Skeletal muscle tissue (tissue), 3 donors: ENCODE measurements at regions not wholly inside any gene's neighbourhood (a gene's known extent, or its start where the extent isn't known, plus 50 kb on each side); places are given as distances from the start of the nearest gene placed in this dataset.

ENCODE experiments used
- H3K27ac ChIP-seq: one replicate; pipeline ENCODE4 v1.7.0; 2013; ENCODE audit warnings: mild to moderate bottlenecking, low read depth, low read length, inconsistent platforms
- H3K27me3 ChIP-seq, 3 donors: one replicate each; pipeline ENCODE4 v1.7.0; 2013; ENCODE audit warnings: low read length in 3 of 3; ENCODE audit not compliant: control insufficient read depth in 3 of 3, insufficient read depth in 3 of 3
- H3K36me3 ChIP-seq, 3 donors: one replicate each; pipeline ENCODE4 v1.7.0; 2013; ENCODE audit warnings: low read length in 3 of 3; ENCODE audit not compliant: control insufficient read depth in 3 of 3, insufficient read depth in 3 of 3
- H3K4me1 ChIP-seq, 3 donors: one replicate each; pipeline ENCODE4 v1.7.0; 2013; ENCODE audit warnings: low read length in 3 of 3, mild to moderate bottlenecking in 3 of 3; ENCODE audit not compliant: control insufficient read depth in 3 of 3, insufficient read depth in 3 of 3
- H3K4me3 ChIP-seq, 3 donors: one replicate each; pipeline ENCODE4 v1.7.0; 2013; ENCODE audit warnings: low read length in 3 of 3
- H3K9ac ChIP-seq, 3 donors: one replicate each; pipeline ENCODE4 v1.7.0; 2013; ENCODE audit warnings: low read length in 3 of 3, mild to moderate bottlenecking in 3 of 3, moderate library complexity in 2 of 3, low read depth in 1 of 3
- H3K9me3 ChIP-seq, 3 donors: one replicate each; pipeline ENCODE4 v1.7.0; 2013; ENCODE audit warnings: low read length in 3 of 3; ENCODE audit not compliant: control insufficient read depth in 3 of 3
- donor health status: Osteomylitis.

DNA sequence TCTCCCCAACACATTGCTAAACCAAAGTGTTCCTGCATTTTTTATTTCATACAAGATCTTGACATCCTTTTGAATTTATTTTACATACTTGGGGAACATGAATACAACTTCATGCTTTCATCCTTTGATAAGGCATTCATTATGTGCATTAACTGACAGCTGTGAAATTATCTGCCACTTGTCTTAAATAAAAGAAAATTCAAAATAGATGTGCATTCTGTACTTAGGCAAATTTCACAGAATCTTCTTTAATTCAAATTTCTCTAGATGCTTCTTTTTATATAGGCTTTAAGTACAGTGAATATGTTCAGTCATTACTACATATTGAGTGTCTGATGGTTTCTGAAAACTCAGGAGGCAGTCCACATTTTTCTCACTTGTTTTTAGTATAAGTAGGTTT is 518.1 kb downstream of the EPHA5 start:
- H3K27me3 ChIP-seq: no peaks in the 10 kb centered on the region
- H3K9ac ChIP-seq: no peak overlapping the region
- no peak overlapping the region for H3K4me3 ChIP-seq
- no peaks in the 10 kb centered on the region for H3K9me3 ChIP-seq
- H3K27ac ChIP-seq: no peak overlapping the region
- H3K36me3 ChIP-seq: no peaks in the 10 kb centered on the region
- H3K4me1 ChIP-seq: no peaks in the 10 kb centered on the region

DNA sequence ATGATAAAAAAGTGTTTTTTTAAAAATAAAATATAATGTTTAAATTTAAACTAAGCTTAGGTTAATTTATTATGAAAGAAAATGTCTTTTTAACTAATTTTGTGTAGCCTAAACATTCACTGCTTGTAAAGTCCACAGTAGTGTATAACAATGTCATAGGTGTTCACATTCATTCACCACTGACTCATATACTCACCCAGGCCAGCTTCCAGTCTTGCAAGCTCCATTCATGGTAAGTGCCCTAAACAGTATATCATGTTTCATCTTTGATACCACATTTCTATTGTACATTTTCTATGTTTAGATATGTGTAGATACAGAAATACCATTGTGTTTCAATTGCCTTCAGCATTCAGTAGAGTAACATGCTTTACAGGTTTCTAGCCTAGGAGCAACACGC is 530.3 kb downstream of the EPHA5 start:
- H3K36me3 ChIP-seq: no peaks in the 10 kb centered on the region
- no peak overlapping the region for H3K4me3 ChIP-seq
- no peak overlapping the region for H3K9ac ChIP-seq
- H3K4me1 ChIP-seq: no peaks in the 10 kb centered on the region
- H3K9me3 ChIP-seq: peaks cover 0 to 3% (median 2%) of the 10 kb centered on the region in 3 donors
- H3K27ac ChIP-seq: no peak overlapping the region
- no peaks in the 10 kb centered on the region for H3K27me3 ChIP-seq

DNA sequence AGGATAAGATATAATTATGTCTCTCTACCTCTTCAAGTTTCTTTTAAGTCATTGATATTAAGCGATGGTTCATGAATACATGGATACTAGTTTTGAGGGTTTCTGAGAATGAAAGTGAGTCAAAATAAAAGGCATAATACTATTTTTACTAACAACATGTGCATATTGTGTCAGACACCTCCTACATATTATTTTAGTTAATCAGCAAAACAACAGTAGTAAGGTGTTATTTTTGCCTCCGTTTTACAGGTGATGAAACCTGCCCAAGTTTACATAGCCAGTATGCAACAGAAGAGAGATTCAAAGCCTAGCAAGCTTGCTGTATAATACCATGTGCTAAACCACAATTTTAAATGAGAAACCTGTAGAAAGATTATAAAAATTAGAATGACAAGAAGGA is 544.1 kb downstream of the EPHA5 start:
- H3K36me3 ChIP-seq: no peaks in the 10 kb centered on the region
- no peaks in the 10 kb centered on the region for H3K9me3 ChIP-seq
- no peak overlapping the region for H3K4me3 ChIP-seq
- H3K27ac ChIP-seq: no peak overlapping the region
- no peak overlapping the region for H3K9ac ChIP-seq
- no peaks in the 10 kb centered on the region for H3K27me3 ChIP-seq
- no peaks in the 10 kb centered on the region for H3K4me1 ChIP-seq

- no peak overlapping the region for H3K9ac ChIP-seq
- H3K4me1 ChIP-seq: no peaks in the 10 kb centered on the region
- H3K4me3 ChIP-seq: no peak overlapping the region
- H3K27ac ChIP-seq: no peak overlapping the region
- H3K9me3 ChIP-seq: no peaks in the 10 kb centered on the region
- H3K36me3 ChIP-seq: no peaks in the 10 kb centered on the region
- no peaks in the 10 kb centered on the region for H3K27me3 ChIP-seq
These were observed 550.0 kb downstream of the EPHA5 start for GRCh38 chr4:65120287-65120686.

GRCh38 chr4:65102419-65102818 is 567.9 kb downstream of the EPHA5 start:
- no peak overlapping the region for H3K9ac ChIP-seq
- H3K4me3 ChIP-seq: no peak overlapping the region
- no peaks in the 10 kb centered on the region for H3K4me1 ChIP-seq
- H3K36me3 ChIP-seq: no peaks in the 10 kb centered on the region
- H3K27ac ChIP-seq: no peak overlapping the region
- H3K9me3 ChIP-seq: no peaks in the 10 kb centered on the region
- H3K27me3 ChIP-seq: no peaks in the 10 kb centered on the region

DNA sequence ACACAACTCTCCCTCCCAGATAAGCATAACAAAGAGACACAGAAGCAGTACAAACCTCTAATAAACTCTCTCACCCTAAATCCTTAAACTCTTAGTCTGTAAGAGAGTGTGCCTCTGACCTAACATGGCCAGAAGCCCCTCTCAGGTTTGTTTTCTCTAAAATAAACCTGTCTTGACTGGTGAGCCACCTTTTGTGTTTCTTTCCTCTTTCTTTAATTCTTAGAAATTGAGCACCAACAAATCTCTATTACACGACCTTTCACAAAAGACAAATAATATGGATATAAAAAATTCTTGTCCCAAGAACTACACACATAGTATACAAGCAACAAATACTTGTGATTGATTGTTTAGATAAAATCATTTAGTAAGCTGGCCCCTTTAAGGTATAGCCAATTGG is 573.7 kb downstream of the EPHA5 start:
- no peaks in the 10 kb centered on the region for H3K27me3 ChIP-seq
- no peaks in the 10 kb centered on the region for H3K4me1 ChIP-seq
- no peaks in the 10 kb centered on the region for H3K9me3 ChIP-seq
- no peaks in the 10 kb centered on the region for H3K36me3 ChIP-seq
- no peak overlapping the region for H3K27ac ChIP-seq
- H3K4me3 ChIP-seq: no peak overlapping the region
- no peak overlapping the region for H3K9ac ChIP-seq

DNA sequence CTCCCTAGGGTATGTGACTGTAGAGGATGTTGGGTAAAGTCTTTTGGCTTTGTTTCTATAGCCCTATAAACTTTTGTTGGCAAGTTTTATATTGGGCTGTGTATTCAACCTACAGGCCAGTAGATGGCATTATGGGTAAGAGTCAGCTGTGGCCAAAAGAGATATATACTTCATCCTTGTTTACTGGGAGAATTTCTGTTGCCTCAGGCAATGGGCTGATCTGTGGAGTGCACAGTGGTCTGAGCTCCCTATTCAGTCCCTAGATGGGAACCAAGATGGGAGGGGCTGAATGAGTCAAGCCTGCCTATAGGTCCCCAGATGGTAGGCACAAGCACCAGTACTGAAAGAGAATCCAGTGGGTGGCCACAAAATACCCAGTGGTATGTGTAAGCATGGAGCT is 580.6 kb downstream of the EPHA5 start:
- no peak overlapping the region for H3K9ac ChIP-seq
- H3K27me3 ChIP-seq: no peaks in the 10 kb centered on the region
- no peaks in the 10 kb centered on the region for H3K36me3 ChIP-seq
- H3K4me3 ChIP-seq: no peak overlapping the region
- peaks cover 0 to 3% (median 0%) of the 10 kb centered on the region in 3 donors for H3K9me3 ChIP-seq
- H3K4me1 ChIP-seq: no peaks in the 10 kb centered on the region
- H3K27ac ChIP-seq: no peak overlapping the region

DNA sequence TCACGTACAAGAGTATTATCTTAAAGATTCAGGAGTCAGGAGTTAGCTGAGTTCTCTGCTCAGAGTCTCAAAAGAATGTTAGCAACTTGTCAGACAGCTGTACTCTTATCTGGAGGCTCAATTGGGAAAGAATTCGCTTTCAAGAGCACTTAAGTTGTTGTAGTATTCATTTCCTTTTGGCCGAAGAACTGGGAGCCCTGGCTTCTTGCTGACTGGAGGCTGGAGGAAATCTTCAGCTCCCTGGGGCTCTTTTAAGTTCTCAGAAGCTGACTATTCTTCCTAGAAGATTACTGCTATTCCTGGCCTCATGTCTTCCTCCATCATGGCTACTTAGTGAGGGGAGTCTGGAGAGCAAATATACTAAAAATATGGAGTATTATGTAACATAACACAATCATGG is 587.2 kb downstream of the EPHA5 start:
- H3K4me3 ChIP-seq: no peak overlapping the region
- no peaks in the 10 kb centered on the region for H3K36me3 ChIP-seq
- H3K9ac ChIP-seq: no peak overlapping the region
- no peaks in the 10 kb centered on the region for H3K4me1 ChIP-seq
- H3K27ac ChIP-seq: no peak overlapping the region
- H3K9me3 ChIP-seq: peaks cover 0 to 3% (median 0%) of the 10 kb centered on the region in 3 donors
- no peaks in the 10 kb centered on the region for H3K27me3 ChIP-seq

GRCh38 chr4:65071564-65071963 is 598.7 kb downstream of the EPHA5 start:
- no peaks in the 10 kb centered on the region for H3K9me3 ChIP-seq

DNA sequence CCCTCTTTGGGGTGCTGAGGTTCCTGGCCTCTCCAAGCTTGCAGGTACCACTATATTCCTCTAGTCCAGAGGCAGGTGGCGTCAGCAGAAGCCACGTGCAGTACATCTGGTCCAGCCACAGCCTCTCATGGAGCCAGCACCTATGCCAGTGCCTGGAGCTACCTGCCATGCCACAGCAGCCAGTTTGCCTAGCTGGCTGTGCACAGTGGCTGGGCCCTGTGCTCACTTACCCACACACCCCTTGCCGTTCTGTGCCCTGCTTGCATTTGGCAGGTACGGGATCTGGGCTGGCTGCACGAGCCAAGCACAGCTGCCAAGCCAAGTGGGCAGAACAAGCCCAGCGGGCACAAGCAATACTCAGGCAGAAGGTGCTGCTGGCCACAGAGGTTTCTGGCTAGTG is 601.1 kb downstream of the EPHA5 start:
- Histone ChIP-seq H3K27me3 (no peaks in the 10 kb centered on the region), H3K4me3 (no peak overlapping the region), H3K36me3 (no peaks in the 10 kb centered on the region), H3K9me3 (no peaks in the 10 kb centered on the region), H3K4me1 (no peaks in the 10 kb centered on the region), H3K9ac (no peak overlapping the region), H3K27ac (no peak overlapping the region)

More at GRCh38 chr4:65071564-65071963, 598.7 kb downstream of the EPHA5 start:
- no peaks in the 10 kb centered on the region for H3K36me3 ChIP-seq
- H3K4me3 ChIP-seq: no peak overlapping the region
- no peak overlapping the region for H3K9ac ChIP-seq
- H3K4me1 ChIP-seq: no peaks in the 10 kb centered on the region
- H3K27ac ChIP-seq: no peak overlapping the region
- H3K27me3 ChIP-seq: no peaks in the 10 kb centered on the region

DNA sequence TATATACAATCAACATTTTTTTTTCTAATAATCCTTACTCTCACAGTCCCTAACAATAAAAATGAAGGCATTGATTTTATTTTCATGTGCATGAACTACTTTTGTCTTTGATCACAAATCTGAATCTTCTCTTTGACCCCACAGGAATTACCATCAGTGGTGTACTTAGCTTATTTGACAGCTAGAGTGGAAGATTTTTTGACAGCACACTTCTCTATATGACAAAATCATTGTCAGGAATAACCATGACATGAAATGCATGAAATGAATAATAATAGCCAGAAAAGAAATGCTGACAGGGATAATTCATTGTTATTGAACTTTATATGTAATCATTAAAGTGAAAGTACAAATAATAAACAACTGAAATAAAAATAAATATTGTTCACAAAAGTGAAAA is 604.2 kb downstream of the EPHA5 start:
- Histone ChIP-seq H3K9ac (no peak overlapping the region), H3K4me1 (peaks cover 0 to 9% (median 0%) of the 10 kb centered on the region in 3 donors), H3K36me3 (no peaks in the 10 kb centered on the region), H3K9me3 (no peaks in the 10 kb centered on the region), H3K4me3 (no peak overlapping the region), H3K27me3 (no peaks in the 10 kb centered on the region), H3K27ac (no peak overlapping the region)
